HL-60 (cell line): ENCODE measurements at regions not wholly inside any gene's neighbourhood (a gene's known extent, or its start where the extent isn't known, plus 50 kb on each side); places are given as distances from the start of the nearest gene placed in this dataset.

Experiments used
- DNase-seq, 2 experiments: peaks; one replicate each; pipeline ENCODE4 v3.0.0-alpha.2; 2010 to 2020; ENCODE audit warnings: low read depth in 1 of 2, low spot score in 1 of 2
- H3K27ac ChIP-seq: fragments of 250-450 bp; sonication (Bioruptor Pico); replicated peaks from 2 replicates; pipeline ENCODE4 v1.5.1; 2020; ENCODE audit warnings: mild to moderate bottlenecking, moderate library complexity
- H3K27me3 ChIP-seq: fragments of 250-450 bp; sonication (Bioruptor Pico); 2 replicates; pipeline ENCODE4 v1.5.1; 2021; ENCODE audit warnings: mild to moderate bottlenecking, moderate library complexity; ENCODE audit not compliant: insufficient read depth, poor library complexity, severe bottlenecking
- H3K4me3 ChIP-seq: replicated peaks from 2 replicates; pipeline ENCODE4 v1.5.1; 2011; ENCODE audit warnings: mild to moderate bottlenecking, control low read depth, low read length; ENCODE audit not compliant: insufficient read depth
- GABPA ChIP-seq: IDR thresholded peaks from 2 replicates; pipeline ENCODE4 v1.6.1; 2012; ENCODE audit warnings: low read depth
- POLR2AphosphoS5 ChIP-seq: IDR thresholded peaks from 2 replicates; pipeline ENCODE4 v1.6.1; 2012; ENCODE audit warnings: low read depth
- SPI1 ChIP-seq: IDR thresholded peaks from 2 replicates; pipeline ENCODE4 v1.6.1; 2012; ENCODE audit warnings: low read depth, mild to moderate bottlenecking, borderline replicate concordance
- TF ChIP-seq, protein P1 (sequence below): IDR thresholded peaks from 2 replicates; pipeline ENCODE4 v1.6.1; 2012; ENCODE audit warnings: low read depth; ENCODE audit not compliant: insufficient replicate concordance
- TF ChIP-seq, protein P2 (sequence below): IDR thresholded peaks from one replicate; pipeline ENCODE4 v1.5.1; 2011; ENCODE audit warnings: low read length, control low read depth, inconsistent platforms; ENCODE audit not compliant: insufficient read depth

DNA sequence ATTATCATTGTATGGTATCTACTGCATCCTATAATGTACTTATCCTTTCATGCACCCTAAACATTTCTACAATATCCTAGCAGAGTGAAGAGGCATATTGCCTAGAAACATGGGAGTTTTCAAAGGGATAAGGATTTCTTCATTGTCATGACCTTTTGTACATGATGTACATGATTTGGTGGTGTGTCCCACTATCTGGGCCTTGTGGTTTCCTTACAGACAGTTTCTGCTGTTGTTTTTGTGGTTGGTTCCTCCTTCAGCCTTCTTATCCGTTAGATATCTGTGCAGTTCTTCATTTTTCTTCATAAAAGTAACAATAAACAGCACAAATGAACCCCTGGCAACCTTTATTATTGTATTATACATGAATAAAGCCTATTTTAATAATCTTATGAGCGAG is 70.4 kb upstream of the BACH1 start:
- peak overlapping the region; percentile 67 for H3K27ac ChIP-seq
- TF ChIP-seq, protein P1, sequence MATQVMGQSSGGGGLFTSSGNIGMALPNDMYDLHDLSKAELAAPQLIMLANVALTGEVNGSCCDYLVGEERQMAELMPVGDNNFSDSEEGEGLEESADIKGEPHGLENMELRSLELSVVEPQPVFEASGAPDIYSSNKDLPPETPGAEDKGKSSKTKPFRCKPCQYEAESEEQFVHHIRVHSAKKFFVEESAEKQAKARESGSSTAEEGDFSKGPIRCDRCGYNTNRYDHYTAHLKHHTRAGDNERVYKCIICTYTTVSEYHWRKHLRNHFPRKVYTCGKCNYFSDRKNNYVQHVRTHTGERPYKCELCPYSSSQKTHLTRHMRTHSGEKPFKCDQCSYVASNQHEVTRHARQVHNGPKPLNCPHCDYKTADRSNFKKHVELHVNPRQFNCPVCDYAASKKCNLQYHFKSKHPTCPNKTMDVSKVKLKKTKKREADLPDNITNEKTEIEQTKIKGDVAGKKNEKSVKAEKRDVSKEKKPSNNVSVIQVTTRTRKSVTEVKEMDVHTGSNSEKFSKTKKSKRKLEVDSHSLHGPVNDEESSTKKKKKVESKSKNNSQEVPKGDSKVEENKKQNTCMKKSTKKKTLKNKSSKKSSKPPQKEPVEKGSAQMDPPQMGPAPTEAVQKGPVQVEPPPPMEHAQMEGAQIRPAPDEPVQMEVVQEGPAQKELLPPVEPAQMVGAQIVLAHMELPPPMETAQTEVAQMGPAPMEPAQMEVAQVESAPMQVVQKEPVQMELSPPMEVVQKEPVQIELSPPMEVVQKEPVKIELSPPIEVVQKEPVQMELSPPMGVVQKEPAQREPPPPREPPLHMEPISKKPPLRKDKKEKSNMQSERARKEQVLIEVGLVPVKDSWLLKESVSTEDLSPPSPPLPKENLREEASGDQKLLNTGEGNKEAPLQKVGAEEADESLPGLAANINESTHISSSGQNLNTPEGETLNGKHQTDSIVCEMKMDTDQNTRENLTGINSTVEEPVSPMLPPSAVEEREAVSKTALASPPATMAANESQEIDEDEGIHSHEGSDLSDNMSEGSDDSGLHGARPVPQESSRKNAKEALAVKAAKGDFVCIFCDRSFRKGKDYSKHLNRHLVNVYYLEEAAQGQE: no peak
- TF ChIP-seq SPI1: peak; percentile 27; the same call in 1 of the 2 replicates
- no peak overlapping the region for H3K4me3 ChIP-seq
- no peaks in the 10 kb centered on the region for H3K27me3 ChIP-seq
- peak in 1 of 2 experiments; percentile 60 for DNase-seq

DNA sequence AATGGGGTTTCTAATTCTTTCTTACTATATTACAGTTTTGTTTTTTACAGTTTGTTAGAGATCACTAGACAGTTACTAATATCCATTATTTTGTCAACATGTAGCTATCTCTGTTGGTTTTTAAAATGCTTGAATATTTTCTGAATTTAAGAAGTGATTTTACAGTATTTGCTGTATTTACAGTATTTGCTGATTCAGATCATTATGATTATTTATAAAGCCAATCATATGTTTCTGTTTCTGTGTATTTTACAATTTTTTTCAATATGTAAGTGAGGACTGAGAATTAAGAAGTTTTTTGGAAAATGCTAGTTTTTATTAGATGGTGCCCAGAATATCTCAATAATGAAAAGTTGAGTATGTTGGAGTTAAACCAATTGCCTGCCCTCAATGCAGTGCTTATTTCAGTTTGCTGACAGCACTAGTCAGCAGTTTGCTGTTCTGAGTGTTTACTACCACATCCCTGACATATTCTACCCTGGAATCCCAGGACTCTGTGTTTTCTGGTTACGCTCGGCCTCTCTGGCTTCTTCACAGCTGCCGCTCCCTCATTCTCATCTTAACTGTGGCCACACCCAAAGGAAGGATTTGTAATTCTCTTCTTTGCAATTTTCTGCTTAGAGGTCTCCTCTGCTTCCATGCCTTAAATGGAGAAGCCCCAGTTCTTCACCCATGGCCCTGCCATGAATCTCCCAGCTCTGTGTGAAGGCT is 68.0 kb upstream of the BACH1 start:
- Histone ChIP-seq H3K4me3 (no peak overlapping the region), H3K27ac (no peak overlapping the region), H3K27me3 (no peaks in the 10 kb centered on the region)
- no peak for DNase-seq
- no peak for TF ChIP-seq GABPA
- TF ChIP-seq, protein P2, sequence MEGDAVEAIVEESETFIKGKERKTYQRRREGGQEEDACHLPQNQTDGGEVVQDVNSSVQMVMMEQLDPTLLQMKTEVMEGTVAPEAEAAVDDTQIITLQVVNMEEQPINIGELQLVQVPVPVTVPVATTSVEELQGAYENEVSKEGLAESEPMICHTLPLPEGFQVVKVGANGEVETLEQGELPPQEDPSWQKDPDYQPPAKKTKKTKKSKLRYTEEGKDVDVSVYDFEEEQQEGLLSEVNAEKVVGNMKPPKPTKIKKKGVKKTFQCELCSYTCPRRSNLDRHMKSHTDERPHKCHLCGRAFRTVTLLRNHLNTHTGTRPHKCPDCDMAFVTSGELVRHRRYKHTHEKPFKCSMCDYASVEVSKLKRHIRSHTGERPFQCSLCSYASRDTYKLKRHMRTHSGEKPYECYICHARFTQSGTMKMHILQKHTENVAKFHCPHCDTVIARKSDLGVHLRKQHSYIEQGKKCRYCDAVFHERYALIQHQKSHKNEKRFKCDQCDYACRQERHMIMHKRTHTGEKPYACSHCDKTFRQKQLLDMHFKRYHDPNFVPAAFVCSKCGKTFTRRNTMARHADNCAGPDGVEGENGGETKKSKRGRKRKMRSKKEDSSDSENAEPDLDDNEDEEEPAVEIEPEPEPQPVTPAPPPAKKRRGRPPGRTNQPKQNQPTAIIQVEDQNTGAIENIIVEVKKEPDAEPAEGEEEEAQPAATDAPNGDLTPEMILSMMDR: no peak

DNA sequence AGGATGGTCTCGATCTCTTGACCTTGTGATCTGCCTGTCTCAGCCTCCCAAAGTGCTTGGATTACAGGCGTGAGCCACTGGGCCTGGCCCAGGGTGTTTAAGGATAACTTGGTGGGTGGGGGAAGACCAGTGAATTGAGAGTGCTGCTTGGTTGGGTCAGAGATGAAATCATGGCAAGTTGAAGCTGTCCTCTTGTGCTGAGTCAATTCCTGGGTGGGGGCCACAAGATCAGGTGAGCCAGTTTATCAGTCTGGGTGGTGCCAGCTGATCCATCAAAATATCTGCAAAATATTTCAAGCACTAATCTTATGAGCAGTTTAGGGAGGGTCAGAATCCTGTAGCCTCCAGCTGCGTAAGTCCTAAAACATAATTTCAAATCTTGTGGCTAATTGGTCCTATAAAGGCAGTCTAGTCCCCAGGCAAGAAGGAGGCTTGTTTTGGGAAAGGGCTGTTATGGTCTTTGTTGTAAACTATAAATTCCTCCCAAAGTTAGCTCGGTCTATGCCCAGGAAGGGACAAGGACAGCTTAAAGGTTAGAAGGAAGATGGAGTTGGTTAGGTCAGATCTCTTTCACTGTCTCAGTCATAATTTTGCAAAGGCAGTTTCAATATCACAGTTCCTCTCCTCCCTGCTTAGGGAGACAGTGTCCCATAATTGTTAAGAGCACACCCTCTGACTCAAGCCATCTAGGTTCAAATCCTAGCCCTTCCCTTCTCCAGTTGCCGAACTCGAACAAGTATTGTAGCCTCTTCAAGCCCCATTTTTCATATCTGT is 66.8 kb upstream of the BACH1 start:
- no peak for TF ChIP-seq GABPA
- TF ChIP-seq POLR2AphosphoS5: no peak
- TF ChIP-seq, protein P2: no peak
- no peak for TF ChIP-seq SPI1
- TF ChIP-seq, protein P1: no peak
- Histone ChIP-seq H3K27ac (no peak overlapping the region), H3K4me3 (no peak overlapping the region), H3K27me3 (no peaks in the 10 kb centered on the region)
- DNase-seq: no peak

GRCh38 chr21:29232530-29233255 is 66.0 kb upstream of the BACH1 start:
- Histone ChIP-seq H3K27ac (no peak overlapping the region), H3K4me3 (no peak overlapping the region), H3K27me3 (no peaks in the 10 kb centered on the region)
- TF ChIP-seq GABPA: no peak
- no peak for TF ChIP-seq SPI1
- TF ChIP-seq, protein P1: no peak
- TF ChIP-seq, protein P2: no peak
- TF ChIP-seq POLR2AphosphoS5: no peak
- DNase-seq: no peak
